Caco-2 (cell line): ENCODE measurements at regions not wholly inside any gene's neighbourhood (a gene's known extent, or its start where the extent isn't known, plus 50 kb on each side); places are given as distances from the start of the nearest gene placed in this dataset.

Experiments used
- BruUV-seq: library from RNA; stranded (reverse); fragments of 400-500 nt; replicated peaks from 2 replicates; lab custom pipeline; 2021; lab: Mats Ljungman, UMichigan
- CTCF ChIA-PET: fragments of 300-600 bp; sonication (Branson Sonifier 250); formaldehyde crosslinking; loops from one replicate; lab custom pipeline; 2022; ENCODE audit warnings: antibody characterized with exemption; lab: Charles Lee
- POLR2A ChIA-PET: fragments of 300-600 bp; sonication (Branson Sonifier 250); formaldehyde crosslinking; loops from one replicate; lab custom pipeline; 2022; ENCODE audit warnings: antibody characterized with exemption; lab: Charles Lee
- DNase-seq, 2 experiments: peaks; one replicate each; pipeline versions ENCODE4 v3.0.0 to v3.0.0-alpha.2; 2020 to 2022
- H3K27me3 ChIP-seq: replicated peaks from 2 replicates; pipeline ENCODE4 v1.6.0; 2011; ENCODE audit warnings: low read length; ENCODE audit not compliant: control insufficient read depth, insufficient read depth
- H3K36me3 ChIP-seq: 2 replicates; pipeline ENCODE4 v1.5.1; 2011; ENCODE audit warnings: low read length; ENCODE audit not compliant: control insufficient read depth, insufficient read depth
- H3K4me1 ChIP-seq: fragments of 250-450 bp; sonication (Bioruptor Pico); 2 replicates; pipeline ENCODE4 v1.5.1; 2020; ENCODE audit warnings: mild to moderate bottlenecking
- H3K4me3 ChIP-seq: 2 replicates; pipeline ENCODE4 v1.5.1; 2011; ENCODE audit warnings: low read depth, mild to moderate bottlenecking, control low read depth, low read length
- H3K9me3 ChIP-seq: fragments of 250-450 bp; sonication (Bioruptor Pico); 2 replicates; pipeline ENCODE4 v1.5.1; 2020; ENCODE audit warnings: mild to moderate bottlenecking, moderate library complexity
- H3K27ac Mint-ChIP-seq: one replicate; pipeline ENCODE4 v1.8.0; 2022; ENCODE audit warnings: mixed read lengths; ENCODE audit not compliant: unreplicated experiment
- H3K27me3 Mint-ChIP-seq: one replicate; pipeline ENCODE4 v1.8.0; 2022; ENCODE audit warnings: mixed read lengths; ENCODE audit not compliant: insufficient read depth, unreplicated experiment
- H3K36me3 Mint-ChIP-seq: one replicate; pipeline ENCODE4 v1.8.0; 2022; ENCODE audit warnings: mild to moderate bottlenecking, mixed read lengths; ENCODE audit not compliant: insufficient read depth, unreplicated experiment
- H3K4me1 Mint-ChIP-seq: one replicate; pipeline ENCODE4 v1.8.0; 2022; ENCODE audit warnings: low read depth, mixed read lengths; ENCODE audit not compliant: unreplicated experiment
- H3K4me3 Mint-ChIP-seq: one replicate; pipeline ENCODE4 v1.8.0; 2022; ENCODE audit warnings: mild to moderate bottlenecking, moderate library complexity, mixed read lengths; ENCODE audit not compliant: unreplicated experiment
- H3K9me3 Mint-ChIP-seq: one replicate; pipeline ENCODE4 v1.8.0; 2022; ENCODE audit warnings: mixed read lengths; ENCODE audit not compliant: unreplicated experiment
- CTCF ChIP-seq, 2 experiments: fragments of 200-600 bp in 1 of 2; IDR thresholded peaks; 1 replicate in 1 of 2; 2 replicates in 1 of 2; pipeline versions ENCODE4 v1.5.1 to v1.8.0; 2011 to 2022; ENCODE audit warnings: antibody characterized with exemption in 1 of 2, control low read depth in 1 of 2, inconsistent platforms in 1 of 2, low read depth in 1 of 2, low read length in 1 of 2, mild to moderate bottlenecking in 1 of 2, moderate library complexity in 1 of 2; ENCODE audit not compliant: insufficient read depth in 1 of 2, severe bottlenecking in 1 of 2, unreplicated experiment in 1 of 2
- intact Hi-C: fragments of 100-400 bp; cut with micrococcal nuclease; formaldehyde crosslinking; loops from one replicate; pipeline ENCODE4 v1.10.0; 2022; ENCODE audit not compliant: unreplicated experiment

- Histone ChIP-seq H3K36me3 (no peaks in the 10 kb centered on the region), H3K4me3 (no peak overlapping the region), H3K9me3 (no peaks in the 10 kb centered on the region), H3K27me3 (no peaks in the 10 kb centered on the region), H3K4me1 (no peaks in the 10 kb centered on the region)
- H3K27me3 Mint-ChIP-seq: peaks cover 9% of the 10 kb centered on the region
- intact Hi-C loops: no loop called here
- no peaks in the 10 kb centered on the region for H3K4me1 Mint-ChIP-seq
- no peaks in the 10 kb centered on the region for H3K36me3 Mint-ChIP-seq
- H3K4me3 Mint-ChIP-seq: no peak overlapping the region
- H3K9me3 Mint-ChIP-seq: no peaks in the 10 kb centered on the region
- BruUV-seq: no TSS peak
- no peak overlapping the region for H3K27ac Mint-ChIP-seq
- no peak for DNase-seq
- ChIA-PET CTCF (no interaction called here), POLR2A (no interaction called here)
- no peak for TF ChIP-seq CTCF (IDR thresholded peaks at IDR 0.05; ENCODE audit: insufficient read depth in 1 of 2, low read depth in 1 of 2, low read length in 1 of 2, severe bottlenecking in 1 of 2, unreplicated experiment in 1 of 2)
Observed at GRCh38 chr13:74335370-74335769, 201.2 kb upstream of the KLF12 start.

DNA sequence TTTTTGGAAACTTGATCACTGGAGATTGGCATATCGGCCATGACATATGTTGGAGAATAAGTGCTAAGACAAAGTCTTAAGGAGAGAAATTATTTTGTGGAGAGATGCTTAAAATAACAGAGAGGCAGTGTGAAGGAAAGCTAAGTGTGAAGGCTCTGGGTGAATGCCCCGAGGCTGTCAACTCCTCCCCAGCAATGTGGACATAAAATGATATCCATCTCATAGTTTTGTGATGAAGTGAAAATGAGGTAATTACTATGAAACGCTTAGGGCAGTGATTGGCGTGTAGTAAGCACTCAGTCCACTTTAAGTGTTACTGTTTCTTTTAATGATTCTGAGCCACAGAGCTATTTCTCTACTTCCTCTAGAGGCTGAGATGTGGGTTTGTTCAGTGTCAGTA, 195.8 kb upstream of the KLF12 start:
- H3K27me3 ChIP-seq: no peaks in the 10 kb centered on the region; the same call in 1 of the 2 replicates
- Mint-ChIP-seq H3K4me3 (no peak overlapping the region), H3K36me3 (no peaks in the 10 kb centered on the region), H3K9me3 (no peaks in the 10 kb centered on the region), H3K27me3 (peaks cover 13% of the 10 kb centered on the region), H3K27ac (no peak overlapping the region), H3K4me1 (no peaks in the 10 kb centered on the region)
- ChIA-PET POLR2A (no interaction called here), CTCF (no interaction called here)
- no peaks in the 10 kb centered on the region for H3K4me1 ChIP-seq
- no peak for DNase-seq
- H3K9me3 ChIP-seq: no peaks in the 10 kb centered on the region
- no peak for TF ChIP-seq CTCF (IDR thresholded peaks at IDR 0.05; ENCODE audit: insufficient read depth in 1 of 2, low read depth in 1 of 2, low read length in 1 of 2, severe bottlenecking in 1 of 2, unreplicated experiment in 1 of 2)
- no peak overlapping the region for H3K4me3 ChIP-seq
- H3K36me3 ChIP-seq: no peaks in the 10 kb centered on the region
- intact Hi-C loops: no loop called here
- no TSS peak for BruUV-seq

GRCh38 chr13:74325106-74325505, 190.9 kb upstream of the KLF12 start:
- H3K4me1 Mint-ChIP-seq: no peaks in the 10 kb centered on the region
- POLR2A ChIA-PET: no interaction called here
- TF ChIP-seq CTCF (IDR thresholded peaks at IDR 0.05; ENCODE audit: insufficient read depth in 1 of 2, low read depth in 1 of 2, low read length in 1 of 2, severe bottlenecking in 1 of 2, unreplicated experiment in 1 of 2): no peak
- CTCF ChIA-PET: no interaction called here
- H3K27me3 Mint-ChIP-seq: peaks cover 13% of the 10 kb centered on the region
- BruUV-seq: no TSS peak
- Histone ChIP-seq H3K4me1 (no peaks in the 10 kb centered on the region), H3K36me3 (no peaks in the 10 kb centered on the region), H3K27me3 (no peaks in the 10 kb centered on the region; the same call in 1 of the 2 replicates), H3K4me3 (no peak overlapping the region), H3K9me3 (no peaks in the 10 kb centered on the region)
- intact Hi-C loops: no loop called here
- no peaks in the 10 kb centered on the region for H3K36me3 Mint-ChIP-seq
- H3K27ac Mint-ChIP-seq: no peak overlapping the region
- H3K4me3 Mint-ChIP-seq: no peak overlapping the region
- no peak for DNase-seq
- H3K9me3 Mint-ChIP-seq: no peaks in the 10 kb centered on the region
